Panc1 (cell line): ENCODE measurements at regions not wholly inside any gene's neighbourhood (a gene's known extent, or its start where the extent isn't known, plus 50 kb on each side); places are given as distances from the start of the nearest gene placed in this dataset.

Experiments used
- ATAC-seq: fragments of 200-7000 bp; cut with Tn5 transposase; 2 replicates; pipeline ENCODE4 v1.9.1; 2020; ENCODE audit warnings: mild to moderate bottlenecking, moderate library complexity
- BruUV-seq: library from RNA; stranded (reverse); fragments of 400-500 nt; replicated peaks from 2 replicates; lab custom pipeline; 2021; lab: Mats Ljungman, UMichigan
- CTCF ChIA-PET: fragments of 300-600 bp; sonication (Branson Sonifier 250); formaldehyde crosslinking; loops from one replicate; lab custom pipeline; 2022; ENCODE audit warnings: antibody characterized with exemption; lab: Charles Lee
- POLR2A ChIA-PET: fragments of 300-600 bp; sonication (Branson Sonifier 250); formaldehyde crosslinking; loops from one replicate; lab custom pipeline; 2022; ENCODE audit warnings: antibody characterized with exemption; lab: Charles Lee
- DNase-seq: peaks from one replicate; pipeline ENCODE4 v3.0.0-alpha.2; 2010; ENCODE audit warnings: low read depth, low spot score
- H3K27ac ChIP-seq: 2 replicates; pipeline ENCODE4 v1.5.1; 2011; ENCODE audit warnings: mild to moderate bottlenecking, low read length, inconsistent platforms
- H3K27me3 ChIP-seq: fragments of 200-500 bp; sonication (Bioruptor generic); 2 replicates; pipeline ENCODE4 v1.6.0; 2014; ENCODE audit warnings: low read length, inconsistent platforms; ENCODE audit not compliant: control insufficient read depth, insufficient read depth
- H3K36me3 ChIP-seq: fragments of 200-500 bp; sonication (Bioruptor generic); 2 replicates; pipeline ENCODE4 v1.5.1; 2014; ENCODE audit warnings: inconsistent platforms, mild to moderate bottlenecking, low read length, moderate library complexity; ENCODE audit not compliant: control insufficient read depth, insufficient read depth
- H3K4me1 ChIP-seq: 2 replicates; pipeline ENCODE4 v1.5.1; 2011; ENCODE audit warnings: inconsistent platforms, mild to moderate bottlenecking, low read length, moderate library complexity; ENCODE audit not compliant: control insufficient read depth, insufficient read depth
- H3K4me3 ChIP-seq, 2 experiments: 2 replicates each; pipeline ENCODE4 v1.5.1; 2011 to 2012; ENCODE audit warnings: low read depth in 2 of 2, low read length in 2 of 2, mild to moderate bottlenecking in 2 of 2, inconsistent platforms in 1 of 2, moderate library complexity in 1 of 2
- H3K9me3 ChIP-seq: fragments of 200-500 bp; sonication (Bioruptor generic); 2 replicates; pipeline ENCODE4 v1.5.1; 2014; ENCODE audit warnings: low read depth, mild to moderate bottlenecking, inconsistent platforms, low read length, moderate library complexity; ENCODE audit not compliant: control insufficient read depth, insufficient read depth
- POLR2AphosphoS5 ChIP-seq: IDR thresholded peaks from 2 replicates; pipeline ENCODE4 v1.6.1; 2012; ENCODE audit warnings: mild to moderate bottlenecking, low read depth, low read length, moderate library complexity
- REST ChIP-seq, 2 experiments: IDR thresholded peaks; 2 replicates each; pipeline ENCODE4 v1.6.1; 2011 to 2012; ENCODE audit warnings: low read depth in 2 of 2, control low read depth in 1 of 2, low read length in 1 of 2, mild to moderate bottlenecking in 1 of 2, moderate library complexity in 1 of 2; ENCODE audit not compliant: insufficient read depth in 1 of 2
- SIN3A ChIP-seq: IDR thresholded peaks from 2 replicates; pipeline ENCODE4 v1.6.1; 2012; ENCODE audit warnings: low read depth, mild to moderate bottlenecking, low read length, moderate library complexity, borderline replicate concordance; ENCODE audit not compliant: insufficient read depth
- TCF7L2 ChIP-seq: IDR thresholded peaks from 2 replicates; pipeline ENCODE4 v1.6.1; 2011; ENCODE audit warnings: mild to moderate bottlenecking, low read depth, low read length, inconsistent platforms
- in situ Hi-C: cut with HindIII; loops from 2 replicates; pipeline ENCODE4 v1.10.0; 2016; ENCODE audit warnings: low sequenced_read_pairs, low pct_unique_long_range_greater_than_20kb
- intact Hi-C: fragments of 100-400 bp; cut with micrococcal nuclease; formaldehyde crosslinking; loops from one replicate; pipeline ENCODE4 v1.10.0; 2022; ENCODE audit not compliant: unreplicated experiment
- TF ChIP-seq, protein P1 (sequence below): fragments of 450-650 bp; IDR thresholded peaks from 2 replicates; pipeline ENCODE4 v1.5.1; 2017; ENCODE audit warnings: mild to moderate bottlenecking

DNA sequence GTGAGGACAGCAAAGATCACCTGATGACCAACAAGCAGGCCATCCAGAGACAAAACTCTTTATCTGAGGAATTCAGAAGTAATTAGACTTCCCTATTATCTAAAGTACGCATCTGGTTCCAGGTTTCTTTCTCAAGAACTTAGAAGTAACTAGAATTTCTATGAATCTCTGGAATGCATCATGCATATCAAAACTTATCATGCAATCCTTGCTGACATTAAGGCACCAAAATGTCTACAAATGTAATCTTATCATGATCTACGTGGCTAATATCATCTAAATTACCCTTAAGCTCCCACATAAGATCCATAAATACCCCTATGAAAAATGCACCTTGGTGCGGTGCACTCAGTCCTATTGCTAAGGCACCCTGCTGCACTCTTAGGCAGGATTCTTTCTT is 488.1 kb upstream of the TLE4 start:
- POLR2A ChIA-PET = no interaction called here
- H3K4me1 ChIP-seq = no peaks in the 10 kb centered on the region
- no TSS peak for BruUV-seq
- no peaks in the 10 kb centered on the region for H3K9me3 ChIP-seq
- DNase-seq (no peak), ATAC-seq (no peak)
- in situ Hi-C loops (no loop called here), intact Hi-C loops (no loop called here)
- H3K27me3 ChIP-seq = no peaks in the 10 kb centered on the region
- CTCF ChIA-PET = no interaction called here
- no peak overlapping the region for H3K27ac ChIP-seq
- H3K36me3 ChIP-seq = no peaks in the 10 kb centered on the region
- no peak overlapping the region for H3K4me3 ChIP-seq
- no peak for TF ChIP-seq SIN3A
- TF ChIP-seq REST (IDR thresholded peaks at IDR 0.05; ENCODE audit: insufficient read depth in 1 of 2, low read depth in 2 of 2, low read length in 1 of 2) = no peak
- TF ChIP-seq, protein P1, sequence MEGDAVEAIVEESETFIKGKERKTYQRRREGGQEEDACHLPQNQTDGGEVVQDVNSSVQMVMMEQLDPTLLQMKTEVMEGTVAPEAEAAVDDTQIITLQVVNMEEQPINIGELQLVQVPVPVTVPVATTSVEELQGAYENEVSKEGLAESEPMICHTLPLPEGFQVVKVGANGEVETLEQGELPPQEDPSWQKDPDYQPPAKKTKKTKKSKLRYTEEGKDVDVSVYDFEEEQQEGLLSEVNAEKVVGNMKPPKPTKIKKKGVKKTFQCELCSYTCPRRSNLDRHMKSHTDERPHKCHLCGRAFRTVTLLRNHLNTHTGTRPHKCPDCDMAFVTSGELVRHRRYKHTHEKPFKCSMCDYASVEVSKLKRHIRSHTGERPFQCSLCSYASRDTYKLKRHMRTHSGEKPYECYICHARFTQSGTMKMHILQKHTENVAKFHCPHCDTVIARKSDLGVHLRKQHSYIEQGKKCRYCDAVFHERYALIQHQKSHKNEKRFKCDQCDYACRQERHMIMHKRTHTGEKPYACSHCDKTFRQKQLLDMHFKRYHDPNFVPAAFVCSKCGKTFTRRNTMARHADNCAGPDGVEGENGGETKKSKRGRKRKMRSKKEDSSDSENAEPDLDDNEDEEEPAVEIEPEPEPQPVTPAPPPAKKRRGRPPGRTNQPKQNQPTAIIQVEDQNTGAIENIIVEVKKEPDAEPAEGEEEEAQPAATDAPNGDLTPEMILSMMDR = no peak
- TF ChIP-seq TCF7L2 = no peak
- no peak for TF ChIP-seq POLR2AphosphoS5

DNA sequence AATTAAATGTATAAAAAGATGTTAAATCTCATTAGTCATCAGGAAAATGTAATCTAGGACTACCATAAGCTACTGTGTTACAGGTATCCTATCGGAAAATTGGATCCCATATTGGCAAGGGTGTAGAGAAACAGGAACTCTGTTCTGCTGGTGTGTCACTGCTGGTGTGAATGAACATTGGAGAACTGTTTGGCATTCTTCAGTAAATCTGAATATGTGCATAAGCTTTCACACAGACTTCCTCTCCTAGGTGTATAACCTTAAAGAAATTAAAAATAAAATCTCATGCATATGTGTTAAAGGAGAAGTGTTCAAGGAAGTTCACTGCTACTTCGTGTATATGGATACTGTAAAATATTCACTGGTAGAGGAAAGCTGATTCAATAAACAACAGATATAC is 484.6 kb upstream of the TLE4 start:
- DNase-seq (no peak), ATAC-seq (no peak)
- intact Hi-C loops (no loop called here), in situ Hi-C loops (no loop called here)
- ChIA-PET CTCF (no interaction called here), POLR2A (no interaction called here)
- H3K4me3 ChIP-seq = no peak overlapping the region
- TF ChIP-seq TCF7L2 = no peak
- no peak for TF ChIP-seq REST (IDR thresholded peaks at IDR 0.05; ENCODE audit: insufficient read depth in 1 of 2, low read depth in 2 of 2, low read length in 1 of 2)
- TF ChIP-seq POLR2AphosphoS5 = no peak
- TF ChIP-seq, protein P1 = no peak
- TF ChIP-seq SIN3A = no peak
- H3K27ac ChIP-seq = no peak overlapping the region
- no peaks in the 10 kb centered on the region for H3K4me1 ChIP-seq
- H3K36me3 ChIP-seq = no peaks in the 10 kb centered on the region
- H3K27me3 ChIP-seq = no peaks in the 10 kb centered on the region
- no peaks in the 10 kb centered on the region for H3K9me3 ChIP-seq
- no TSS peak for BruUV-seq
